Caki2 (cell line): ENCODE measurements at regions not wholly inside any gene's neighbourhood (a gene's known extent, or its start where the extent isn't known, plus 50 kb on each side); places are given as distances from the start of the nearest gene placed in this dataset.
"Not testable (repeated sequence)": the region's sequence is repeated elsewhere in the genome, so short reads cannot be mapped to it uniquely, and the experiment has no call there.

Experiments used
- DNase-seq: peaks from one replicate; pipeline ENCODE4 v3.0.0-alpha.2; 2015; ENCODE audit warnings: low read depth
- in situ Hi-C: cut with HindIII; loops from 2 replicates; pipeline ENCODE4 v1.10.0; 2016; ENCODE audit warnings: low sequenced_read_pairs, low pct_unique_long_range_greater_than_20kb, mixed read lengths

DNA sequence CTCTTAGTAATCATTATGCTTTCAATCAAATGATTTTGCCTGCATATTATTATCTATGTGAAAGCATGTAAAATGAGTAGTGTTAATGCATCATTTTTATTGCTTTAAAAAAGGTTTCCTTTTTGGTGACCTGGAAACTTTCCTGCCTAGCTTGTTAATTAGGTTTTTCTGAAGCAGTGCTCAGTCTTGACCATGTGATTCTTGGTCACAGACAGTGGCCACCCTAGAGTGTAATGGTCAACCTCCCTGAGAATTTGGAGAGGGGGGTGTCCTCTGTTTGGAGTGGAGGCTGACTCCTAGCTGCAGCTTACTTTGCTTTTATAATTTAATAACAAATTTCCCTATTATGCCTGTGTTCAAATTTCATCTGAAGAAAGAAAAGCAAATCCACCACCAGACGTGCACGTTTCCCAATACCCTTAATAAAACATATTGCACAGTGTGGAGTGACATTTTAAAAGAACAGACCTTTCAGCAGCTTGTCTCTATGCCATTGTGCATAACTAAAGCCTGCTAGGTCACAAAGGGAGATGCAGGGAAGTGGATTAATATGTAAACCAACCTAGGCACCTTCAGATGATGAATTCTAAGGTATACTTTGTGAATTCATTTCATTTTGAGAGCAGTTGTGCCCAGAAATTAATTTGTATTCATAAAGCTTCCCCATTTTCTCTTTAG is 130.6 kb downstream of the RPRM start:
- in situ Hi-C loops = no loop called here
- DNase-seq = no peak

DNA sequence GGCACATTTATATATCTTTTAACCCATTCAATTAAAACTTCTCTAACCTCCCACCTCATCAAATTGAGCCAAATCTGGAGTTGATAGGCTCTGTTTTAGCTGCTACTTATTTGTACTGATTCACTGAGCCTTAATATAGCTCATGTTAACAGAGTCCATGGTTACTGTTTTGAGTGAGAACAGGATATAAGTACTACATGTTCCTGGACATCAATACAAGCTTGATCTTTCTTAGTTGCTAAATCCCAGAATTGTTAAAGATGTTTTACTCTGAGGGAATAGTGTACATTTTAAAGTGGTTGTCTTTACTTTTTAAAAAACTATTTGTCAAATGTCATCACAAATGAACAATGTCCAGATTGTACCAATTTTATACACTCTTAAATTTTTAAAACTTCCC is 157.7 kb downstream of the RPRM start:
- in situ Hi-C loops = no loop called here
- no peak for DNase-seq

DNA sequence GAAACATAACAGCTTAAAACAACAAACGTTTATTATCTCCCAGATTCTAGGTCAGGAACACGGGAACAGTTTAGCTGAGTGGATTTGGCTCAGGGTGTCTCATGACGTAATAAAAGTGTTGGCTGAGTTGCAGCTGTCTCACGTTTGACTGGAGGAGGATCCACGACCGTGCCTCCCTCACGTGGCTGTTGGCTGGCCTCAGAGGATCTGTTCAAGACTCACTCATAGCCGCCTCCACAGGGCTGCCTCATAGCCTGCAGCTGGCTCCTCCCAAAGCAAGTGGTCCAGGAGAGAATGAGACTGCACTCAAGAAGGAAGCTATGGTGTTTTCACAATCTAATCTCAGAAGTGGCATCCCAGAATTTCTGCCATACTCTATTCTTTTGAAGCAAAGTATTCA is 167.1 kb downstream of the RPRM start:
- no peak for DNase-seq
- in situ Hi-C loops = no loop called here

DNA sequence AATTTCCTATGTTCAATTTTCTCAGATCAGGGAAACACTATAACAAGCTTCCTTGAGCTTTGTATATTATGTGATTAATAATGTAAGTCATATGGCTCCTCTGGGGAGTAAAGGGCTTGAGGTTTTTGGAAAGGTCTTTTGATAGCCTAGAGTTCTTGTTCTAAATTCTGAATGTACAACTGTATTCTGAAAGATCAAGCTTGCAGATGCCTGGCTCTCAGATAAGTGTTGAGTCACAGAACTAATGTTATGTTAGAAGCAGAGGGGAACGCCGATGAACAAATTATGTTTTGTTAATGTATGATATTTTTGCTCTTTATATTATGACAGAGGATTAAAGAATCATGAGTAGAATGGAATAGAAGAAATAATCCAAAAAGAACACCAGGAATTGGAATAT is 170.1 kb downstream of the RPRM start:
- no peak for DNase-seq
- in situ Hi-C loops = no loop called here

DNA sequence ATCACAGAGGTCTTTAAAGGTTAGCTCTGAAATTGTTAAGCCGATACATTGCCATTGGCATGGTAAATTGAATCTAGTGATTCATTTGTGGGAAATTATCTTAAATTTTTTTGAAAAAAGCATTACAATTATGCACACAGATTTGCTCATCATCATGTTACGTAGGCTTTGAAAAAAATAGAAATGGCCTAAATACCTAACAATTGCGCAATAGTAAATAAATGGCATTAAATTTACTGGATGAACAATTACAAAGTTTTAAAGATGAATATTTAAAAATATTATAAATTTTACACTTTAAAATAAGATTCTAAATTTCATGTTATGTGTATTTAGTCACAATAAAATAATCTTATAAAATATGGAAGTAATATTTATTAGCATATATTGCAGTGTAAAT is 171.3 kb downstream of the RPRM start:
- no peak for DNase-seq
- in situ Hi-C loops = no loop called here

DNA sequence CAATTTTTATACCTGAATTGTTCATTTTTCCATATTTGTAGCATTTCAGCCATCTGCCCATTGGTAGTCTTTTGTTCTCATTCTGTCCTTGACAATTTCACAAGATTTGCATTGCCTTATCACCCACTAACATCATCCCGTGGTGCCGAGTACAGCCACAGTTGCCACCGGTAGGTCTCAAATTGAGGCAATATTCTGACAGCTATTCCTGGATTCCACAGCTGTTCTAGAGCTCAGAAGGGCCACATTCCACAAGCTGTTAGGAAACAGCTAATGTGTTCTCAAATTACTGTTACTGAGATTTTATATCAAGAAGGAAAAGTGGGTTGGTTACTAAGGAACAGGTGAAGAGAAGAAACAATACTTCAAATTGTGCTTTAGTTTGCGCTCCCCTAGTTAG is 178.8 kb downstream of the RPRM start:
- DNase-seq = no peak
- in situ Hi-C loops = no loop called here

DNA sequence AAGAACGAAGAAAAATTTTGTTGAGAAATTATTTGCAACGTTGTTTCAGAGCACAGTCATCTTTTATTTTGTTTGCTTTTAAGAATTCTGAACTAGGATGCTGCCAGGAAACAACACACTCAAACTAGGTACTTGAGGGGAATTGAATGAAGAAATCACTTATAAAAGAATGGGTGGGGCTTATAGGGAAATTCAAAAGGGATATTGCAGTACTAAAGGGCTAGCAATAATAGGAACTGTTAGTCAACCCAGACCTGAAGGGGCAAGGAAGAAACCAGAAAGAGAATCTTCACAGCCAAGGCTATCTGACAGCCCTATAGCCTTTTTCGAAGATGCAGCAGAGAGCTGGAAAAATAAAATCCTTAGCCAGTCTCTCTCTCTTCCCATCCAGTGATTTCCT is 179.3 kb downstream of the RPRM start:
- in situ Hi-C loops = no loop called here

DNA sequence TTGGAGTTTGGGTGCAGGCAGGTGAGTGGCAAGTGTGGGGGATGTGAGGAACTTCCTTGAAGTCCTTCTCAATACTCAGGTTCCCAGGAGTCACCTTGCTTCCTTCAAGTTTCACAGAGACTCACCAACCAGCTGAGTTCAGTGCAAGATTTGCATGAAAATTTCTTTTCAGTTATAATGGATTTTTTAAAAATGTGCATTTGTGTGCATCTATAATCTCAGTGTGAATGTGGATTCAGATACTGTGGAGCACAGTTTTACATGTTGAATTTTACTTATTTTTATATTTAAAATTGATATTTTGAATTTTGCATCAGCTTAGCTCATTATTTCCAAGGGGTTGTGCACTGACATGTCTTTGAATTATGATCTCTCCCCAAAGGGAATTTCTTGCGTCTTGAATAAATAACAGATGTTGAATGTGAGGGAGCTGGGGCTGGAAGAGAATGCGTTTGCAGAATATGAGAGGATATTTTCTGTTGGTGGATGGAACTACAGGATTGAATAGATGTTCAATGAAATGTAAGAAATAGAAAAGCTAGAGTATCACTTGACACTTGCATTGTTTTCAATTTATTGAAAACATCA is 184.3 kb downstream of the RPRM start:
- in situ Hi-C loops = no loop called here
- no peak for DNase-seq

More for the DNA sequence above, 179.3 kb downstream of the RPRM start:
- DNase-seq = no peak

DNA sequence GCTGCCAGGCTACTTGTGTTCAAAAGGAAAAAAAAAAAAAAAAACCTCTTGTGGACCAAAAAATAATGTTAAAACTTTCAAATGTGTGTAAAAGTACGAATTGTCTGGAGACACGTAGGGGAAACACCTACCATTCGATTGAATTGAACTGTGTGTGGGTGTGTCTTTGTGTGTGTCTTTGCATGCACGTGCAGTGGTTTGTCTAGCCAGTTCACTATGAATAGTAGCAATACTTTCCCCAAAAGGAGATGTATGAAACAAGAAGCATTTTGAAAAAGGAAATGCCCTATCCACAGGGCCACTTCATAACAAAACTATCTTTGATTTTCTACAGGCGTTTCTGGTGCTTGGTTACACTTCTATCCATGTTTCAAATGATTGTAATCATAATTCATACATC is 186.8 kb downstream of the RPRM start:
- DNase-seq = no peak
- in situ Hi-C loops = no loop called here

DNA sequence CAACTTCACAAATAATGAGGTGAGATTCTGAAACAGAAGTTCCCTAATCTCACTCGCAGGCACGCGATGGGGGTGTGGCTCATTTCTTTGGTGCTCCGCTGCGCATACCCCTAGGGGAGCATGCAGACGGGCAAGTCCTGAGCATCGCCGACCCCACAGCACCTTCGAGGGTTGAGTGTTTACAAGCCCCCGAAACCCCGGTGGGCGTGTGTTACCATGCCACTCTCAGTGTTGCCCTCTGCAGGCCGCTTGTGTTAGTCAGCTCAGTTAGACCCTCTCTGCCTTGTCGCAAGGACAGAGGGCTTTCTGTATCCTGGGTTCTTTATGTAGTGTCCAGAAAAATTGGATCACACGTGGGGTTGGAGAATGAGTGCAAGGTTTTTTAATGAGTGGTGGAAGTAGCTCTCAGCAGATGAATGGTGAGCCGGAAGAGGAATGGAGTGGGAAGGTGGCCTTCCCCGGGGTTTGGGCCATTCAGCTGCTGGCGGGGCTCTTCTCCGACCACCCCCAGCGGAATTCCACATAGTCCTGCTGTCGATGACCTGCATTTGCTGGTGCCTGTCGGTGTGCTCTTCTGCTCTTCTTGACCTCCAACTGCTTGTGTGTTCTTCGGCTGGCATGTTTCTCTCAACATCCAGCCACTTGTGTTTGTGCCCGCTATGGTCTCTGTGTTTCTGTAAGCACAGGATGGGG is 191.3 kb downstream of the RPRM start:
- in situ Hi-C loops = no loop called here
- DNase-seq = peak; percentile 16

DNA sequence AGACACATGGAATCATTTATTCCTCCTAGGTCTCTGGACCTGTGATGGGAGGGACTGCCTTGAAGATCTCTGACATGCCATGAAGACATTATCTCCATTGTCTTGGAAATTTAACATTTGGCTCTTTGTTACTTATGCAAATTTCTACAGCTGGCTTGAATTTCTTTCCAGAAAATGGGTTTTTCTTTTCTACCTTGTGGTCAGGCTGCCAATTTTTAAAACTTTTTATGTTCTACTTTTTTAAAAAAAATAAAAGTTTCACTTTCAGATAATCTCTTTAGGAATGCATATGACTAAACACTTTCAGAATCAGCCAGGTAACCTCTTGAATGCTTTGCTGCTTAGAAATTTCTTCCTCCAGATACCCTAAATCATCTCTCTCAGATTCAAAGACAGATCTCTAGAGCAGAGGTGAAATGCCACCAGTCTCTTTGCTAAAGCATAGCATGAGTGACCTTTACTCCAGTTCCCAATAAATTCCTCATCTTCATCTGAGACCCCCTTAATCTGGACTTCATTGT is 209.6 kb downstream of the RPRM start:
- in situ Hi-C loops = no loop called here
- DNase-seq = no peak

DNA sequence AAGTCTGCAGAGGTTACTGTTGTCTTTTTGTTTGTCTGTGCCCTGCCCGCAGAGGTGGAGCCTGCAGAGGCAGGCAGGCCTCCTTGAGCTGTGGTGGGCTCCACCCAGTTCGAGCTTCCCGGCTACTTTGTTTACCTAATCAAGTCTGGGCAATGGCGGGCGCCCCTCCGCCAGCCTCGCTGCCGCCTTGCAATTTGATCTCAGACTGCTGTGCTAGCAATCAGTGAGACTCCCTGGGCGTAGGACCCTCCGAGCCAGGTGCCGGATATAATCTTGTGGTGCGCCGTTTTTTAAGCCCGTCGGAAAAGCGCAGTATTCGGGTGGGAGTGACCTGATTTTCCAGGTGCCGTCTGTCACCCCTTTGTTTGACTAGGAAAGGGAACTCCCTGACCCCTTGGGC is 221.7 kb downstream of the RPRM start:
- DNase-seq, in situ Hi-C loops: not testable (repeated sequence)

DNA sequence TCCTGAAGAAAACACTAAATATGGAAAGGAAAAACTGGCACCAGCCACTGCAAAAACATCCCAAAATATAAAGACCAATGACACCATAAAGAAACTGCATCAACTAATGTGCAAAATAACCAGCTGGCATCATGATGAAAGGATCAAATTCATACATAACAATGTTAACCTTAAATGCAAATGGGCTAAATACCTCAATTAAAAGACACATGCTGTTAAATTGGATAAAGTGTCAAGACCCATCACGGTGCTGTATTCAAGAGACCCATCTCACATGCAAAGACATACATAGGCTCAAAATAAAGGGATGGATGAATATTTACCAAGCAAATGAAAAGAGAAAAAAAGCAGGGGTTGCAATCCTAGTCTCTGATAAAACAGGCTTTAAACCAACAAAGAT is 231.9 kb downstream of the RPRM start:
- DNase-seq, in situ Hi-C loops: not testable (repeated sequence)

DNA sequence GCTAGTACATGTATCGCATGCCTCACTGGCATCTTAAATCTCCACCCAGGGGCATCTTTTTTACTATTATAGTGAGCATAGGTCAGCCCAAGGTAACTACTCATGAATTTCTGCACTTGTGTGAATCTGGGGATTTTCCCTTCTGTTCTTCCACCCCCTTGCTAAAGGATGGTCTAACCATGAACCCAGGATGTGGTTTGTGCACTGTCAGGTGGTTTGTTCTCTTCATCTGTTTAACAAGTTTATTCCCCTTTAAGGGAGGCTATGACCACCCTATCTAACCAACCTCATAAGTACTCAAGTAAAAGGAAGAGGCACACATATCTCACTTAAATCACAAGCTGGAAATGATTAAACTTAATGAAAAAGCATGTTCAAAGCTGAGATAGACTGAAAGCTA is 243.0 kb downstream of the RPRM start:
- DNase-seq = no peak
- in situ Hi-C loops = no loop called here

DNA sequence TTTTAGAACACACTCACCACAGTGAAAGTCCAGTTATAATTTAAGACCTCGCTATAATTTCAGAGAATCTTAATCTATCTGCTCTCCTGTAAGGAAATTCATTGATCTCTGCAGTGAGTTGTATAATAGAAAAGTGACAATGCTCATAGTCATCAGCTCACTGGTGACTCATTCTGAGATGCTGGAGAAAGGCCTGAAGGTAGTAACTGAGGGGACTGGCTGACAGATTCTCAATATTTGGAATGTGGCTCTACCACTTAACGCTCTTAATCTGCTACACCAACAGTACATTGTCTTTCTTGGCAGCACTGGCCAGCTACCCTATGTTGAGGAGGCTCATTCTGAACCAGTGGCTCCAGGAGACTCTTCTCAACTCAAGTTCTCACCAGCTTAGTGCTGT is 246.1 kb downstream of the RPRM start:
- in situ Hi-C loops = no loop called here
- DNase-seq = no peak

DNA sequence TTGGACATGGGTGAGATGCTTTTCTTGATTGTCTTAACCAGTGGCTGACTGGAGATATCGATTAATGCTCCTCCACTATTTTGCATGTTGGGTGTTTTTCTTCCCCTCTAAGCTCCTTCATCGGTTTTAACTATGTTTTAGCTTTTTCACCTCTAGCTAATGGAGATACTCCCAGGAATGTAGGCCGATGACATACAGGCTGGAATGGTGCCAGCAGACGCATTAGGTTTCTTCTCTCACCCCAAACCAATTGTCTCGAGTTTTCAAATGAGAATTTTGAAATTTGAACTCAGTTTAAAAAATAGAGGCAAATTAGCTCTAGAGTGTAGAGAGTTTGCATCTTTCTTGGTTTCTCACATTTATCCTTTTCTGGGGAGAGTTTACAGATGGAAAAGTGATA is 247.6 kb downstream of the RPRM start:
- no peak for DNase-seq
- in situ Hi-C loops = no loop called here

DNA sequence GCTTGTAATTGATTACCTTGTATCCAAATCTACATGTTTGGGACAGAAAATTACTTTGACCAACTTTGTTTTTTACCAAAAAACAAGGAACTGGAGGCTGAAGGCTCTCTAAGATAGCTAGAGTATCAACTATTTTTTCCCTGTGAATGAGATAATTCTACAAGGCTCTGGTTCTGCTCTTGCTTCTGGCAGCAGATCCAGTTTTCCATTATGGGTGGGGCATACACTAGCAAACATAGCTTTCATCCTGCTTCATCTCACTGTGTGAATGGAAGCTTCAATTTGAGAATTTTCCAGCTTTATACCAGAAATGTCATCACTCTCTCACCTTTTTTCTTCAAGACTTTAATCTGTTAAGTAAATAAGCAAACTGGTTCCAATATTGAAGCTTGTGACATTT is 249.7 kb downstream of the RPRM start:
- in situ Hi-C loops = no loop called here
- DNase-seq = no peak

DNA sequence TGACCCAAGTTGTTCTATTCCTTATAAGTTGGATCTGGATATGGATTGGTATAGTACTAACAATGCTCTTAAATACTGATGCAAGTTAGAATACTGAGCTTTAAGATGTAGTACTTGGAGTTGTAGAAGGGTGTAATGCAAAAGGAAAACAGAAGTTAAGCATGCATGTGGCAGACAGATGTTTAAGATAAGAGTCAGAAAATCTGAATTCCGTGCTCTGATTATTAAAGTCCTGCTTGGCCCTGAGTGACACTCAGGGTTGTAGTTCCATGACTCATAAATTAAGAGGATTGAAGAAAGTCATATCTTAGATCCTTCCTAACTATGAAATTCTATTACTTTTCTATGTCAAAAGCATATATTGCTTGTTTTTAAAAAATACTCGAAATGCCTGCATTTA is 250.6 kb downstream of the RPRM start:
- no peak for DNase-seq
- in situ Hi-C loops = no loop called here

DNA sequence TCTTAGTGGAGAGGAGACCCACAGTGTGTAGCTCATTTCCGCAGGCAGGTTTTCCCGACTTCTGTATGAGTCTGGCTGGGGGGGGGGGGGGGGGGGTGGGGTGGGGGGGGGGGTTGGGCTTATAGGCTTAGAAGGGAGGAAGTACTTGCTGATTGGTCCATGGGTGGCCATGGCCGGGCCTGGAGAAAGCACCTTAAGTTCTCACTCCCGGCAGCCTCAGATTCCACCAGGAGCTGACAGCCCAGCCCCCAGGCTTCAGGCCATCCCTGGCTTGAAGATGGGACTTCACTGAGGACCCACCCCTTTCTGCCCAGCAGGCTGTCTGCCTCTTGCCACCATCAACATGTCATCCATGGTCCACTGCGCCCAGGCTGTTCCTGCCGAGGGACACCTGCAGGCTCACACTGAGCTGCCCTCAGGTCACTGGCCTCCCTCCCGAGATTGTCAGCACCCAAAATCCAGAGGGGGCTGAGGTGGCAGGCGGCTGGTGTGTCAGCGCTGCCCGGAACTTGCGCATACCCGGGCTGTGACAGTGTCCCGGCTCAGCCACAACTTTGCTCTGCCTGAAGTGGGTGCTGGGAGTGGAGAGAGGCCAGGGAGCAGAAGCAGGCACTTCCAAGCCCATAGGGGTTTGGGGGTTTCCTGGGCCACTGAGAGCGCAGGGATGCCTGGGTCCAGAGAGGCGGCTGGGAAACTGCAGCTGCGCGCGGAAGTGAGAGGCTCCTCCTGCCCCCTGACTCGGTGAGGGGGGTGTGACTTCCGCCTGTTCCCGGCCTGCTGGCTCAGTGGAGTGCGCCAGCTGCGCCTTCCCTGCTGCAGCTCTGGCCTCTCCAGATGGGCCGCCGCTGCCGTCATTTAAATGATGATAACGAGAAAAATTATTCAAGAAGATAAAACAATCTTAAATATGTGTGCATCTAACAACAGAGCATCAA is 256.1 kb downstream of the RPRM start:
- in situ Hi-C loops = no loop called here
- DNase-seq = no peak
